ENCODE measurements at regions not wholly inside any gene's neighbourhood (a gene's known extent, or its start where the extent isn't known, plus 50 kb on each side); places are given as distances from the start of the nearest gene placed in this dataset.

DNA sequence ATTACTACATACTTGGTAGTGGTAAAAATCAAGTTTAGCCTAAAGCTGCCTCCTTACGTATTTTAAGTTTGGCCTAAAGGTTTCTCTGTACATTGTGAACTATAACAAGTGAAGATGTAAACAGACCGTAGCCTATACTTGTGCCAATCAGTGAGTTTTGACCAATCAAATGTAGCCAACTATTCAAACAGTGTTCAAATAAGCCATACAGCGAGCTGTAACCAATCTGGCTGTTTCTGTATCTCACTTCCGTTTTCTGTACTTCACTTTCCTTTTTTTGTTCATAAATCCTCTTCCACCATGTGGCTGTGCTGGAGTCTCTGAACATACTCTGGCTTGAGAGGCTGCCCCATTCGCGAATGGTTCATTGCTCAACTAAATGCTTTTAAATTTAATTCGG, 2504.6 kb downstream of the PCDH9 start:
- Histone ChIP-seq H3K9me3 (ENCODE audit: control insufficient read depth, low read length) (no peaks in the 10 kb centered on the region), H3K4me3 (ENCODE audit: low read depth, low read length) (no peak overlapping the region), H3K9ac (no peak overlapping the region), H2AFZ (no peak overlapping the region), H3K79me2 (no peaks in the 10 kb centered on the region), H3K4me2 (ENCODE audit: low read length) (no peak overlapping the region), H3K36me3 (ENCODE audit: control insufficient read depth, insufficient read depth, low read length) (no peaks in the 10 kb centered on the region), H3K27ac (no peak overlapping the region), H3K4me1 (no peaks in the 10 kb centered on the region), H3K27me3 (ENCODE audit: control insufficient read depth, insufficient read depth, low read length) (no peaks in the 10 kb centered on the region)
- no peak for TF ChIP-seq CTCF (IDR thresholded peaks at IDR 0.05)

GRCh38 chr13:64723724-64724123, 2506.4 kb downstream of the PCDH9 start:
- TF ChIP-seq CTCF (IDR thresholded peaks at IDR 0.05): no peak
- Histone ChIP-seq H3K27me3 (ENCODE audit: control insufficient read depth, insufficient read depth, low read length) (no peaks in the 10 kb centered on the region), H3K27ac (no peak overlapping the region), H3K4me1 (no peaks in the 10 kb centered on the region), H3K36me3 (ENCODE audit: control insufficient read depth, insufficient read depth, low read length) (no peaks in the 10 kb centered on the region), H3K9ac (no peak overlapping the region), H3K4me3 (ENCODE audit: low read depth, low read length) (no peak overlapping the region), H3K4me2 (ENCODE audit: low read length) (no peak overlapping the region), H2AFZ (no peak overlapping the region), H3K9me3 (ENCODE audit: control insufficient read depth, low read length) (no peaks in the 10 kb centered on the region), H3K79me2 (no peaks in the 10 kb centered on the region)

DNA sequence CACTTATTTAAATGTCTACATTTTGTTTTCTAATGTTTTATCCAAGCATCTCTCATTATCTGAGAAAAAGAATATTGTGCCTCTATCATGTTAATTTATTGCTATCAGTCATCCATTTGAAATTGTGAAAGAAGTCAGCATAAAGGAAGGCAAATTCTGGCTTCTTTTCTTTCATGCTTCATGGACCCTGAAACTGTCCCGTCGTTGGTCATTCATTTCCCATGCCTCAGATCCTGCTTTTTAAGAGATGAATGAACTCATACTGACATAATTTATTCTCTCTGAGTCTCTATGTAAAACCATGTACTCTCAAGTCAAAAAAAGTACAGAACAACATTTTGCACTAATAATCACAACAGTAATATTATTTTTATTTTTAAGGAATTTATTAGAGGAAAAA, 2512.0 kb downstream of the PCDH9 start:
- no peak for TF ChIP-seq CTCF (IDR thresholded peaks at IDR 0.05)
- Histone ChIP-seq H3K27ac (no peak overlapping the region), H2AFZ (no peak overlapping the region), H3K4me3 (ENCODE audit: low read depth, low read length) (no peak overlapping the region), H3K4me2 (ENCODE audit: low read length) (no peak overlapping the region), H3K27me3 (ENCODE audit: control insufficient read depth, insufficient read depth, low read length) (no peaks in the 10 kb centered on the region), H3K9ac (no peak overlapping the region), H3K4me1 (no peaks in the 10 kb centered on the region), H3K36me3 (ENCODE audit: control insufficient read depth, insufficient read depth, low read length) (no peaks in the 10 kb centered on the region), H3K9me3 (ENCODE audit: control insufficient read depth, low read length) (no peaks in the 10 kb centered on the region), H3K79me2 (no peaks in the 10 kb centered on the region)

DNA sequence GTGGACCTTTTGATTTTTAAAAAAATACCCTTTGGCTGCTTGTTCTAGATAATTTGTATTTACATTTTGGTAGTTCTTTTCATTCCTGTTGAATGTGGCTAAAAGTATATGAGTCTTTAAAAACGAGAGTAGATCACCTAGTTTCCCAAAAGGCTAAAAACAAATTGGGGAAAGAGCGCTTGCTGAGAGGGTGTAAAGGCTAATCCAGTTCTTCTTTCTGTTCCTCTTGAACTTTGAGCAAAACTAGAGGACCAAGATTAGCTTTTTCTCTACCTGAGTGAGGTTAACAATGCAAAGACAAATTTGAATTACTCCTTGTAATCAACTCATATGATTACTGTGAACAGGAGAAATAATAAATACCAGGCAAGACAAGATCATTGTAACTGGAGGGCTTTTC, 2513.2 kb downstream of the PCDH9 start:
- H3K4me1 ChIP-seq: no peaks in the 10 kb centered on the region
- no peak for TF ChIP-seq CTCF (IDR thresholded peaks at IDR 0.05)

GRCh38 chr13:64709079-64709478, 2521.1 kb downstream of the PCDH9 start:
- no peak for TF ChIP-seq CTCF (IDR thresholded peaks at IDR 0.05)
- no peak overlapping the region for H3K4me2 ChIP-seq (ENCODE audit: low read length)
- no peak overlapping the region for H3K9ac ChIP-seq
- no peak overlapping the region for H3K4me3 ChIP-seq (ENCODE audit: low read depth, low read length)
- H3K79me2 ChIP-seq: no peaks in the 10 kb centered on the region
- H3K27me3 ChIP-seq (ENCODE audit: control insufficient read depth, insufficient read depth, low read length): no peaks in the 10 kb centered on the region
- H3K27ac ChIP-seq: no peak overlapping the region
- H2AFZ ChIP-seq: no peak overlapping the region
- no peaks in the 10 kb centered on the region for H3K36me3 ChIP-seq (ENCODE audit: control insufficient read depth, insufficient read depth, low read length)
- H3K4me1 ChIP-seq: no peaks in the 10 kb centered on the region
- H3K9me3 ChIP-seq (ENCODE audit: control insufficient read depth, low read length): no peaks in the 10 kb centered on the region

More for the DNA sequence above, 2513.2 kb downstream of the PCDH9 start:
- Histone ChIP-seq H3K27ac (no peak overlapping the region), H3K79me2 (no peaks in the 10 kb centered on the region), H3K4me2 (ENCODE audit: low read length) (no peak overlapping the region), H2AFZ (no peak overlapping the region), H3K36me3 (ENCODE audit: control insufficient read depth, insufficient read depth, low read length) (no peaks in the 10 kb centered on the region), H3K27me3 (ENCODE audit: control insufficient read depth, insufficient read depth, low read length) (no peaks in the 10 kb centered on the region), H3K9ac (no peak overlapping the region), H3K4me3 (ENCODE audit: low read depth, low read length) (no peak overlapping the region), H3K9me3 (ENCODE audit: control insufficient read depth, low read length) (no peaks in the 10 kb centered on the region)

Data from parathyroid adenoma (tissue), 2 donors.